ENCODE measurements at regions not wholly inside any gene's neighbourhood (a gene's known extent, or its start where the extent isn't known, plus 50 kb on each side); places are given as distances from the start of the nearest gene placed in this dataset.

- TF ChIP-seq, protein P1, sequence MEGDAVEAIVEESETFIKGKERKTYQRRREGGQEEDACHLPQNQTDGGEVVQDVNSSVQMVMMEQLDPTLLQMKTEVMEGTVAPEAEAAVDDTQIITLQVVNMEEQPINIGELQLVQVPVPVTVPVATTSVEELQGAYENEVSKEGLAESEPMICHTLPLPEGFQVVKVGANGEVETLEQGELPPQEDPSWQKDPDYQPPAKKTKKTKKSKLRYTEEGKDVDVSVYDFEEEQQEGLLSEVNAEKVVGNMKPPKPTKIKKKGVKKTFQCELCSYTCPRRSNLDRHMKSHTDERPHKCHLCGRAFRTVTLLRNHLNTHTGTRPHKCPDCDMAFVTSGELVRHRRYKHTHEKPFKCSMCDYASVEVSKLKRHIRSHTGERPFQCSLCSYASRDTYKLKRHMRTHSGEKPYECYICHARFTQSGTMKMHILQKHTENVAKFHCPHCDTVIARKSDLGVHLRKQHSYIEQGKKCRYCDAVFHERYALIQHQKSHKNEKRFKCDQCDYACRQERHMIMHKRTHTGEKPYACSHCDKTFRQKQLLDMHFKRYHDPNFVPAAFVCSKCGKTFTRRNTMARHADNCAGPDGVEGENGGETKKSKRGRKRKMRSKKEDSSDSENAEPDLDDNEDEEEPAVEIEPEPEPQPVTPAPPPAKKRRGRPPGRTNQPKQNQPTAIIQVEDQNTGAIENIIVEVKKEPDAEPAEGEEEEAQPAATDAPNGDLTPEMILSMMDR (IDR thresholded peaks at IDR 0.05), result no peak
- no peak for TF ChIP-seq ZFX (IDR thresholded peaks at IDR 0.05; ENCODE audit: borderline replicate concordance)
Measured at GRCh38 chr5:167845952-167846351, 445.5 kb upstream of the WWC1 start.
